GM19193 (cell line): ENCODE measurements at regions not wholly inside any gene's neighbourhood (a gene's known extent, or its start where the extent isn't known, plus 50 kb on each side); places are given as distances from the start of the nearest gene placed in this dataset.

Source experiments
- POLR2A ChIP-seq: IDR thresholded peaks from 4 replicates; pipeline ENCODE4 v1.6.1; 2011; ENCODE audit not compliant: insufficient read depth, insufficient read length; ENCODE audit errors: extremely low read depth

DNA sequence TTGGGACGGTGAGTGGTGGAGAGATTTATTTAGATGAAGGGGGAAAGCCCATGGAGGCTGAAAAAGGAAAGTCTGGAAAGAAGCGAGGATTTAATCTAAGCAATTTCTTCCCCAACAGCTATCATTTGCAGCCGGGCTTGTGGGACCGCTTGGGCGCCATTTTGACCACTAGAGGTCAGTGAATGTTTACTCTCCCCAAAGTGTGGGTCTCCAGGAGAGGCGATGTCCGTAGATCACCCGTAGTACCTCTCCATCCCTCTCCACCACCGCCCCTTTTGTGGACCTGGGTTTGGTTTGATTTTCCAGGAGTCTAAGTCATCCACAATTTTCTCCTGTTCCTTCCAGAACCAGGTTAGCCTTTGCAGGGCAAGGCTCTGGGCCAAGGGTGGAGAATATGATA, 91.2 kb upstream of the PARP11 start:
- TF ChIP-seq POLR2A = no peak

DNA sequence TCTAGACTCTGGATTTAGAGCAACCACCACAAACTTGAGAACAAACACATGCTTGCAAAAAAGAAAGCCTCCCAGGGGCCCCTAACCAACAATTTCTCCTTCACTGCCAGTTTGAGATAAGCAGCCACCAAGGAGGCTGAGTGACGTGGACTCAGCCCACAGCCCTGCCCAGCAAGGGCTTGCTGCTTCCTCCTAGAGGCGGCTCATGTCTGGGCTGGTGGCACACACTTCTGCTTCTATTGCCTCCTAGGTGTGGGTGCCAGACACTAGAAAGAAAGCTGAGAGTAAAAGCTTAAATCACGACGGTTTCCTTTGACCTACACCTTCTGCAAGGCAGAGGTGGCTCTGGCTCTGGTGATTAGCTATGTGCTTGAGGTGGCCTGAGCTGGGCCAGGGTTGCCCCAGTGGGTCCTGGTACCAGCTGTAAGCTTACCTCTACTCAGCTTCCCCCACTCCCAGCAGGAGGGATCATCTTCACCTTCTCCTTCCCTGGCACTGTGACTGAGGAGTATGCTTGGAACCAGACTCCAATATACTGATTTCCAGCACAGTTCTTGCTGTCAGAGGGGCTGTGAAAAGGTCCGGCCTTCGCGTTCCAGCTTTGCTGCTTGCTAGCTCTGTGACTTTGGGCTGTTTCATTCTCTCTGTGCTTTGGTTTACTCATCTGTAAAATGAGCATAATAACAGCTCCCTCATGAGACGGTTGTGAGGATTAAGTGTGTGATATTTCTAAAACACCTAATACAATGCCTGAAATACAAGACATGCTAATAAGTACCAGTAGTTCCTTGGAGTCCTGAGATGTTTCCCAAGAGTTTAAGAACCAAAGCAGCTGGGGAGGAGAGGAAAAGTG, 89.7 kb upstream of the PARP11 start:
- no peak for TF ChIP-seq POLR2A

DNA sequence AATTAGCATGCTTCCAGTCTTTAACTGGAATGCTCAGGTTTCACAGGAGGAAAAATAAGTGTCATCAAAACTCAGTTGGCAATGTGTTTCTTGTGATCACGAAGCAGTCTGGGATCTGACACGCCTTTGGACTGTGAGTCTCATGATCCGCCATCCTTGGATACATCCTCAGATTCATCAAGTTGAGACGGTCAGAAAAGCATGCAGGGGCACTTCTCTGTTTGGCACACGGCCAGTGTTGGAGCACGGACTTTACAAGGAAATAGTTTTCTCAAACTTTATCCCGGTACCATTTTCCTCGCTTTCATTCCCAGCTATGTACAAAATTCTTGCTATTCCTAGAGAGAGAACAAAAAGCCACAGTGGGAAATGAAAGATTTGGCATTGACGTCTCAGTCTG, 88.4 kb upstream of the PARP11 start:
- TF ChIP-seq POLR2A = no peak

DNA sequence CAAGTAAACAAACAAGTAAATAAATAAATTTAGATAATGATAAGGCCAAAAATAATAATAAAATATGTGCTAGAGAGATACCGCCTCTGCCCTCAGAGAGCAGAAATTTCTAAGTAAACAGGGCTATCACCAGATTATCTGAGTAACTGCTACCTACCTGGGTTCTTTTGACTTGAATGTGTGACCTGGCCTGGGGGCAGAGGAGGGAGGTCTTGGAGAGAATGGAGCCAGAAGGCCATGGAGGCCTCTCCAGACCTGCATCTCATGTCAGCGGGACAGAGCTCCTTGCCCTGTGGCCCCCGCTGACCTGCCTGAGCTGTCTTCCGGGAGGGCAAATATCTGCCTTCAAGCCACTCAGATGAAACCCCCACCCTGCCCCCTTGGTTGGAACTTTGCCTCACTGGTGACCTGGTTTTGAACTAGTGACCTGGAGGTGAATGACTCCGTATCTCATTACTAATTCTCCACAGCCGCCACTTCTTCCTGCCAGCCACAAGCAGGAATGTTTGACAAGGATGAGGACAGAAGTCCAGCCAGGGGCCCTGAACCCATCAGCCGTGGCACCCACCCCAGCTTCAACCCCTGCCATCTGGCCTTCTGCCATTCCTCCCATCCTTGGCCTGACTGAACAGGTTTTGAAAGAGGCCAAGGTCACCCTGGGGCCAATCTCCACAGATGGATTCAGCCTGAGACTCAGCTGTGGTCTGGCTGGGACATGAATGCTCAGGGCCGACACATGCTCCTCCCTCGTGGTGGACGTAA, 86.8 kb upstream of the PARP11 start:
- TF ChIP-seq POLR2A = no peak

DNA sequence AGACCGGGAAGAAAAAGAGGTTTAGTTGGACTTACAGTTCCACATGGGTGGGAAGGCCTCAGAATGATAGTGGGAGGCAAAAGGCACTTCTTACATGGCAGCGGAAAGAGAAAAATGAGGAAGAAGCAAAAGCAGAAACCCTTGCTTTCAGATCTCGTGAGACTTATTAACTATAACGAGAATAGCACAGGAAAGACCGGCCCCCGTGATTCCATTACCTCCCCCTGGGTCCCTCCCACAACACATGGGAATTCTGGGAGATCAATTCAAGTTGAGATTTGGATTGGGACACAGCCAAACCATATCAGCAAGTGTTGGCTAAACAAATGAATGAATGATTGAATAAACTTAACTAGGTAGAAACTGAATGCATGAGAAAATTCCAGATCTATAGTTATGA, 85.3 kb upstream of the PARP11 start:
- TF ChIP-seq POLR2A = no peak

DNA sequence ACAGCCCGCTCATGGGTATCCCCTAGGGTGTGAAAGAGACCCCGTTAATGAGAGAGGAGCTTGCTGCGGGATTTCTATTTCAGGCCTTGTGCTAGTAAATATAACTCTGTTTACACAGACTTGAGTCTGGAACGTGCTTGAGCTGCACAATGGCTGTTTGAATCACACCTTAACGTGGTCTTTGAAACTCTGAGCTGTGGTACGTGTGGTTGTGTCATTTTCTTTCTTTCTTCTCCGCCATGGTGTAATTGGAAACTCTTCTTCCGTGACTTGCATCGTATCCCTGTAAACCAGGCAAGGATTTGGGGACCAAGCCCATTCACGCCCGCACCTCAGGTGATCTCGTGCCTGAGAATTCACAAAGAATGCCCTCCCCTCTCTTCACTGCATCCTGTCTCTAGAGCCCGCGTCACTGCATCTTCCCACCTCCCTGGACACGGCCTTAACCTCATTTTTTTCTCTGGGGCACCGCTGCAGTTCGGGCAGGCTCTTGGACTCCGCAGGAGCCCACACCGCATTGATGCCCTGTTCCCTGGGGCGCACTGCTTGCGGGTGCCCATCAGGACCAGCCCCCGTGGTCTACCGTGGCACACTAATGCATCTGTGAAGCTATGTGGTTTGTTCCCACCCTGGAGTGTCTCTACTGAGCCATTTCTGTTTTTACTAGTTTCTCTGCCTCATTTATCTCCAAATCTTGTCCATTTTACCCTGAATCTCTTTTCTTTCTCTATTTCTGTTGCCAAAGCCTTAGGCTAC, 78.4 kb upstream of the PARP11 start:
- no peak for TF ChIP-seq POLR2A

DNA sequence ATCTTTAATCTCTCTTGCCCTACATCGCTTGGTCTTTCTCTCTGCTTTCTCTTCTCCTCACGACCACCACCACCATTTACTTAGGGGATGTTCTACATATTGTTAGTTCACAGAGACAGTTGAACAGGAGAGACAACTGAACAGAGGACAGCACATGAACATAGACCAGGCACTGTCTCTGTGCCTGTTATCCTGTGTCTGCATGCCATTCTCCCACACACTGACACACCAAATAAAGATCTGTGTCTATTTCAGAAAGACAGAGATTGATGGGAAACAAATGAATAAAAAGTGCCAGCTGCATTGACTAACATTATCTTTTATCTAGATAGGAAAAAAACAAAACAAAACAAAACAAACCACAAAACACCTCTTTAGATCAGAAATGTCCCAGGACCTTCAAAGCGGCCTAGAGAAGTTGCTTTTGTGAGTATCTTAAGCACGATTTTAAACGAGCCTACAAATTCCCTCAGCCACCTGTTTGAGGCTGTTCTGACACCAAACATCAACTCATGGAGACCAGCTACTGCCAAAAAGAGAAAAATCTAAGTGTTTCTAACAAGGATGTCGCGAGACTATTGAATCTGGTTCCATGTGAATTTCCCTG, 77.6 kb upstream of the PARP11 start:
- no peak for TF ChIP-seq POLR2A

DNA sequence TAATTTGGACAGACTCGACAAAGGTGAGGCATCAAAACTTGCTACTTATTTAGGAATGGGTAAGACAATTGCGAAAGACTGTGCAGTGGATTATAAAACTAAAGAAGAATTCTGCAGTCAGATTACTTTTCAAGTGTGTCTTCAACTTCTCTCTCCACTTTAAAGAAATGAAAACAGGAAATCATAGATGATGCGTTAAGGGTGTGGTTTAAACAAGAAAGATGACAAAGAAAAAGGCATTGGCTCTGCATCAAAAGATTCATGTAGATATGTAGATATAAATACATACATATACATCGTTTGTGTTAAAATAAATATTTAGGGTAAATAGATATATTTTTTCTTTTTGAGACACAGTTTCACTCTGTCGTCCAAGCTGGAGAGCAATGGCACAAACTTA, 74.6 kb upstream of the PARP11 start:
- no peak for TF ChIP-seq POLR2A

DNA sequence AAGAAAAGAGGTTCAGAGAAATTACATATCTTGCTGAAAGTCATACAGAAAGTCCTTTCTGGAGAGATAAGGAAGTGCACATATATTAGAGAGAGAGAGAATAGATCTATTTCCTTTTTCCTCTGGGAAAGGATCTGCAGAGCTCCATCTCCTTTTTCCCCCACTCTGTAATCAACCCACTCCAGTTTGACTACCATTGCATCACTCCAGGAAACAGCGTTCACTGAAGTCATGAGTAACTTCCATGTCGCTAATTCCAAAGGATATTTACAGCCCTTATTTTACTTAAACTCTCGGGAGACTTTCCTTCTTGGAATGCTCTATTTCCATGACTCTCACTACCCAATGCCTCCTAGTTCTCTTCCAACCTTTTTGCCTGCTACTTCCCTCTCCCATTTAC, 72.5 kb upstream of the PARP11 start:
- no peak for TF ChIP-seq POLR2A

DNA sequence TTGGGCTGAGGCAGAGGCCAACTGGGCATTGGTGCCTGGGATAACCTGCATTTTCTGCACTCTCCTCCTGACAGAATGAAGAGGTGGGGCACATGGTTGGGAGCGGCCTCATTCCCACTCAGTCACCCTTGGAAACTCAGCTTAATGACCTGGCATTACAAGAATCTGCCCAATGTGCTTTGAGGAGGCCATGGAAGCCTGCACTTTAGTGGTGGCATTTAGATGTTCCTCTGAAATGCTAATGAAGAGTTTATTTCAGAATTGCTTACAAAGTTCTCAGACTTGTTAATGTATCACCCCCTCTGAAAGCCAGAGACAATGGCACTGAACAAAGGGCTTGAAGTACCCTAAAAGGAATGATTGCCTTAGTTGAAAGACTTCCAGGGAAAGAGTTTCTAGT, 71.4 kb upstream of the PARP11 start:
- no peak for TF ChIP-seq POLR2A

DNA sequence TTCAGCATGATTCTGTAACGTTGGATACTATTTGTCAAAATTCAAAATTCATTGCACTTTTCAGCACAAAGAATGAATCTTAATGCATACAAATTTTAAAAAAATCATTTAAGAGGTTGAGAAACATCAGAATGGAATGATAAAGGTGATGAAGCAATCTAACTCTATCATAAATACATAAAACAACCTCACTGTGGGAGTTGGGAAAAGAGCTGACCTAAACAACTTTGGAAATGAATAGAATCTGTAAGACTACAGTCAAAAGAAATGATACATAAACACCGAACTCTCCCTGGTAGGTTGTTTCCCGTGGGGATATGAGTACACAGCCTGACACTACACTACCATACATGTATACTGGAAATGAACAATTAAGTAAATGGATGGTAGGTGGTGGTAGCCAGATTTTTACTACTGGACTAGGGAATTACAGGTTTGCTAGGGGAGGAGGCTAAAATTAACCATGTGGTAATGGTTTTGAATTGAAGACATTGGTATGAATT, 64.9 kb upstream of the PARP11 start:
- TF ChIP-seq POLR2A = no peak

DNA sequence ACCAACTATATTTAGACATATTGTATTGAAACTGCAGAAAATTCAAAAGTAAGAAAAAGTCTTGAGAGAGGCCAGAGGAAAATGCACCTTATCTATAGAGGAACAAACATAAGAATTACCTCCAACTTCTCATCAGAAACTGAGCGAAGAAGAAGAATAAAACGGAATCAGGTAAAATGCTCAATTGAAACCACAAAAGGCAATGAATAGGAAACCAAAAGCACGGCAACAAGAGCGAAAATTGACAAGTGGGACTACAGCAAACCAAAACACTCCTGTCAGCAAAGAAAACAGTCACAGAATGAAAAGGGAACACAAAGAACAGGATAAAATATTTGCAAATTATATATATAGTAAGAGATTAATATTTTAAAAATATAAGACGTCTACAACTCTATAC, 61.9 kb upstream of the PARP11 start:
- no peak for TF ChIP-seq POLR2A

DNA sequence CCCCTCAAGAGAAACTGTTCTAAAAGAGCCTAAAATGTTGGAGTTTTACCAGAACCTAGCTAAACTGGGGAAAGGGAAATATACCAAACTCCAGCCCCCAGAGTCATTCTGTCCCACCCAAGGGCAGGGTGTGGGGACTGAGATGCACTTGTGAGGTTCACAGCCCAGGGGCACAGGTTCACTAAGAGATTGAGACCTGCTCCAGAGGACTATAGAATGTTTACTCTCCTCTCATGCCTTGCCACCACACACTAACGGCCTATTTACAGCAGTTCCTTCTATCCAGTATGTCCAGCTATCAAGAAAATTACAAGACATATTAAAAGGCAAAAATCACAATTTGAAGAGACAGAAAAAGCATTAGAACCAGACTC, 60.6 kb upstream of the PARP11 start:
- no peak for TF ChIP-seq POLR2A

DNA sequence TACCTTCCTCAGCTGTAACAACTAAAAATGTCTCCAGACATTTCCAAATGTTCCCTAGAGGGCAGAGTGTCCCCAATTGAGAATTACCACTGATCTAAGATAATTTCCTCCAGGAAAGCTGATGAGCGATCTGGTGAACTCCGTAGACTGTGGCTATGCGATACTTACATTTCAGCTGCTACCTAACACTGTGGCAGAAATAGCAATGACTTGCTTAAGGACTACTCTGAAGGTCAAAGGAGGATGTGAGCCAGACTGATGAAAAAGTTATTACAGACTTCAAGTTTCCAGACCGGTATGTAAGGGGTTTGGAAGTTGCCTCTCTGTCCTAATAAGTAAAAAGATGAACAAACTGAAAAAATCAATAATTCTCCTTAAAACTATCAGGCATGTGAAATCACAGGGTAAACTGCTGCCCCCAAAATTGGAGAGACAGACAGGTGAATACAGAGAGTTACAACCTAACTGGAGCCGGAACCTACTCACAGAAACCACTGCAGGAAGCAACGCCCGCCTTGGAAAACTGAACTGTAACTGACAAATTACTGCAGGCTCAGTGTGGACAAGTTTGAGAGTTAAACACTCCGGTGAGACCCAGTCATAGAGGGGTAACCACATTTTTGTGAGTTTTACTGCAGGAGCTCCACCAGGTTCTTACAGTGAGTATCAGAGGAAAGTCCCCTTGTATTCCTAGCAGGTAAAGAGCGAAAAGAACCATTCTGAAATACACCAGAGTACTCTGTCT, 60.0 kb upstream of the PARP11 start:
- no peak for TF ChIP-seq POLR2A
